Karpas-422 (cell line): ENCODE measurements at regions not wholly inside any gene's neighbourhood (a gene's known extent, or its start where the extent isn't known, plus 50 kb on each side); places are given as distances from the start of the nearest gene placed in this dataset.

ENCODE experiments used
- DNase-seq: peaks from one replicate; pipeline ENCODE4 v3.0.0-alpha.2; 2015
- H2AFZ ChIP-seq: fragments of 200-600 bp; sonication (generic); 2 replicates; pipeline ENCODE4 v1.6.1; 2014; ENCODE audit warnings: antibody characterized with exemption, low read length, mixed read lengths
- H3K27ac ChIP-seq: fragments of 200-600 bp; sonication (generic); 2 replicates; pipeline ENCODE4 v1.5.1; 2014; ENCODE audit warnings: mild to moderate bottlenecking, low read length, moderate library complexity
- H3K27me3 ChIP-seq: fragments of 200-600 bp; sonication (generic); 2 replicates; pipeline ENCODE4 v1.6.1; 2014; ENCODE audit warnings: low read length, mixed read lengths
- H3K36me3 ChIP-seq: fragments of 200-600 bp; sonication (generic); 2 replicates; pipeline ENCODE4 v1.6.1; 2014; ENCODE audit warnings: low read length, mixed read lengths; ENCODE audit not compliant: insufficient read depth
- H3K4me1 ChIP-seq: fragments of 200-600 bp; sonication (generic); 2 replicates; pipeline ENCODE4 v1.6.1; 2014; ENCODE audit warnings: mild to moderate bottlenecking, low read length, mixed read lengths
- H3K4me2 ChIP-seq: fragments of 200-600 bp; sonication (generic); 2 replicates; pipeline ENCODE4 v1.6.1; 2014; ENCODE audit warnings: low read length, low read depth, mild to moderate bottlenecking; ENCODE audit not compliant: poor library complexity, severe bottlenecking
- H3K4me3 ChIP-seq: fragments of 200-600 bp; sonication (generic); 2 replicates; pipeline ENCODE4 v1.5.1; 2014; ENCODE audit warnings: mild to moderate bottlenecking, antibody characterized with exemption, low read length, mixed read lengths
- H3K79me2 ChIP-seq: fragments of 200-600 bp; sonication (generic); 2 replicates; pipeline ENCODE4 v1.6.1; 2014; ENCODE audit warnings: mild to moderate bottlenecking, low read length, mixed read lengths
- H3K9ac ChIP-seq: fragments of 200-600 bp; sonication (generic); 2 replicates; pipeline ENCODE4 v1.6.0; 2014; ENCODE audit warnings: low read length
- H3K9me2 ChIP-seq: fragments of 200-600 bp; sonication (generic), shearing (Covaris generic); replicated peaks from 2 replicates; pipeline ENCODE4 v1.6.0; 2014; ENCODE audit warnings: mild to moderate bottlenecking, low read length, moderate library complexity; ENCODE audit not compliant: insufficient read depth
- H3K9me3 ChIP-seq: fragments of 300-700, 200-600 bp; sonication (generic); 2 replicates; pipeline ENCODE4 v1.6.1; 2014; ENCODE audit warnings: low read length, mixed read lengths
- H4K20me1 ChIP-seq: fragments of 200-600 bp; sonication (generic); 2 replicates; pipeline ENCODE4 v1.6.1; 2014; ENCODE audit warnings: mild to moderate bottlenecking, antibody characterized with exemption, low read length, low read depth; ENCODE audit not compliant: insufficient read depth

DNA sequence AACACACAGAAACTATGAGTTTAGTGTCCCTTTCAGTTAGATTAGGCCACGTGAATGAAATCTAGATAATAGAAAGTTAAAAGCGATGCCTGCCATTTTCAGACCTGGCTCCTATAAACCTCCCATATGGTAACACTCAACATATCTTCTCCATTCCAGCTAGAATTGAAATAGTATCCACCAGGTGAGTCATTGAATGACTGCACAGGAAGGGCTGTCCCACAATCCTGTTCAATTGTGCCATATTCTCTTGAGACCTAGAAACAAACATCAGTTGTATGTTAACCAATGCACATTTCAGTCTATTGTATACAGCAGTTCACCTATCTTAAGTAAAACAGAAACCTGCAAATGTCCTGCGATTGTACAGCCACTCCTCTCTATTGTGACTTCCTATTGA is 659.3 kb upstream of the SLIT2 start:
- no peaks in the 10 kb centered on the region for H3K9me2 ChIP-seq
- no peaks in the 10 kb centered on the region for H3K36me3 ChIP-seq
- H3K27ac ChIP-seq: no peak overlapping the region
- H3K79me2 ChIP-seq: no peaks in the 10 kb centered on the region
- no peak overlapping the region for H2AFZ ChIP-seq
- H3K9ac ChIP-seq: no peak overlapping the region
- H3K4me2 ChIP-seq: no peak overlapping the region
- H4K20me1 ChIP-seq: no peaks in the 10 kb centered on the region
- no peaks in the 10 kb centered on the region for H3K27me3 ChIP-seq
- H3K4me3 ChIP-seq: no peak overlapping the region
- peaks cover 21% of the 10 kb centered on the region for H3K9me3 ChIP-seq
- DNase-seq: no peak
- no peaks in the 10 kb centered on the region for H3K4me1 ChIP-seq

DNA sequence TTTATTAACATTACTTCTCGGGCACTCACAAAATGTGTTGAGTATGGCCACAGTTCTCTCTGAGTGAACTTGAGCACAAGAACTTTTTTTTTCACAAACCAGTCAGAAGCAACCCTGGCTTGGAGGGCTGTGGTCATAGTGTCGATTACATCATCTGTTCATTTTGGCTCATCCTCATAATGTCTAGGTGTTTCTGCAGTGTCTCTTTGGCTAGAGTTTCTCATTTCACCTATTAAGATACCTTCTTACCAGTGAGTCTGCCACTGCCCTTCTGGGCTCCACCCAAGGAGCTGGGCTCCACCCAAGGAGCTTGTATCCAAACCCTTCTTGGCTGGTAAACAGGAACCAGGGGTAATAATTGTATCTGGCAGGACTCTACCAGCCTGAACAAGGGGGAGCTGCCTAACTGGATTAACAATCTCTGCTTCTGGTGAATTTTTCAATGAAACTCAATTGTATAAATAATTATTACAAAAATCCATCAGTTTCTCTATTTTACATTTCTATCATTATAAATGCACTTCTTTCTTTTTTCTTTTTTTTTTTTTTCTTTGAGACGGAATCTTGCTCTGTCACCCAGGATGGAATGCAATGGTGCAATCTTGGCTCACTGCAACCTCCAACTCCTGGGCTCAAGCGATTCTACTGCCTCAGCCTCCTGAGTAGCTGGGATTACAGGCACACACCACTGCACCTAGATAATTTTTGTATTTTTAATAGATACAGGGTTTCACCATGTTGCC is 667.7 kb upstream of the SLIT2 start:
- Histone ChIP-seq H3K9me2 (no peaks in the 10 kb centered on the region), H3K4me3 (no peak overlapping the region), H3K27ac (no peak overlapping the region), H3K79me2 (no peaks in the 10 kb centered on the region), H3K27me3 (no peaks in the 10 kb centered on the region), H4K20me1 (no peaks in the 10 kb centered on the region), H3K4me1 (no peaks in the 10 kb centered on the region), H3K36me3 (no peaks in the 10 kb centered on the region), H3K4me2 (no peak overlapping the region), H3K9me3 (peaks cover 16% of the 10 kb centered on the region), H2AFZ (no peak overlapping the region), H3K9ac (no peak overlapping the region)
- no peak for DNase-seq

DNA sequence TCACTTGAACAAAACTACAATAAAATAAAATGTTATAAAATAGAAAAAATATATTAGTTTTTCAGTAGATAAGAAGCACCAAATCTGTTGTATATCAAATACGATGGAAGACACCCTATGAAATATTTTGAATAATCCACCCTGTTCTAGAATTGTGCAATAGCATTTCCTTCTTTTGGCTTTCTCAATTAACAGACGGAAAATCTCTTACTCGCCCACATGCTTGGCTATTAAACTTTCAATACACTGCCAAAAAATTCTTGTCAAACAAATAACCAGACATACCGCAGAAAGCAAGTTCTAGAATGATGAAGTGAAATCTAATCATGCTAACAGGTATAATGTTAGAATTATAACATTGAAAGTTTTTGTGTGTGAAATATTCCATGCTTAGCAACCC is 671.6 kb upstream of the SLIT2 start:
- Histone ChIP-seq H3K4me2 (no peak overlapping the region), H2AFZ (no peak overlapping the region), H3K9ac (no peak overlapping the region), H3K27me3 (no peaks in the 10 kb centered on the region), H3K4me1 (no peaks in the 10 kb centered on the region), H3K79me2 (no peaks in the 10 kb centered on the region), H3K27ac (no peak overlapping the region), H3K9me2 (no peaks in the 10 kb centered on the region), H3K36me3 (no peaks in the 10 kb centered on the region), H4K20me1 (no peaks in the 10 kb centered on the region), H3K9me3 (peaks cover 22% of the 10 kb centered on the region), H3K4me3 (no peak overlapping the region)
- DNase-seq: no peak

DNA sequence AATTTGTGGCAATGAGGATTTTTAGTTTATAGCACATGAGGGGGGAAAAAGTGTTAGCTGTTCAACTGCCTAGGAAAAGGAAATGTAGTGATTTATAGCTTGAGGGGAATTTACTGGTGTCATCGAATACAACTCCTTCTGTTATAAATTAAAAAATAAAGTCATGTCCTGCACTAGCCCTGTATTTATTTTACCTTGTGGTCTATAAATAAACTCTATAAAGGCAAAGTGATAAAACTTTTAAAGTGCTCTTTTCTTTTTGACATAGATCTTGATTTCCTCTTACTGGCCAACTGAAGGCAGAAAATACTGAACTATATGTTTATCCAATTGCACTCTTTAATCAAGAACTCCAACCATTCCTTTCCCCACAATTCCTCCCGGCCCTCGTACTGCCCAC is 672.1 kb upstream of the SLIT2 start:
- DNase-seq: no peak
- Histone ChIP-seq H3K27me3 (no peaks in the 10 kb centered on the region), H3K9ac (no peak overlapping the region), H3K9me3 (peaks cover 22% of the 10 kb centered on the region), H3K9me2 (no peaks in the 10 kb centered on the region), H4K20me1 (no peaks in the 10 kb centered on the region), H3K4me3 (no peak overlapping the region), H3K79me2 (no peaks in the 10 kb centered on the region), H3K4me2 (no peak overlapping the region), H3K36me3 (no peaks in the 10 kb centered on the region), H2AFZ (no peak overlapping the region), H3K27ac (no peak overlapping the region), H3K4me1 (no peaks in the 10 kb centered on the region)

DNA sequence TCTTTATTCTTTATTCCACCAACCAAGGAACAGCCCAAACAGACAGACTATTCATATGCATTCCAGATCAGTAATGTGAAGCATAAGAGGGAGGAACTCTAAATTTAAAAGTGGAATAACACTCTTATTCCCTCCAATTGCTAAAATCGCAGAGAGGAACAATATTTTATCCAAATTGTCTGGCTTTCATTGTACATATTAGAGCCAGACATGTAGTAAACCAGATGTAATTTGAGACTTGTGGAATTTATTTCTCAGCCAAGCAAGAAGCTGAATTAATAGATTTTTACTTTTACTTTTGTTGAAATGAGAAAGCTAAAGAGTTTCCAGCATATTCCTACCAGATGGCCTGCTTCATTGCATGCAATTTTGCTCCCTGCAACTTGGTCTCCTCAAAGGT is 674.6 kb upstream of the SLIT2 start:
- Histone ChIP-seq H3K27ac (no peak overlapping the region), H3K27me3 (no peaks in the 10 kb centered on the region), H3K36me3 (no peaks in the 10 kb centered on the region), H3K4me1 (no peaks in the 10 kb centered on the region), H2AFZ (no peak overlapping the region), H3K4me3 (no peak overlapping the region), H3K9me2 (no peaks in the 10 kb centered on the region), H3K9me3 (peaks cover 17% of the 10 kb centered on the region), H3K9ac (no peak overlapping the region), H3K4me2 (no peak overlapping the region), H4K20me1 (no peaks in the 10 kb centered on the region), H3K79me2 (no peaks in the 10 kb centered on the region)
- DNase-seq: no peak

DNA sequence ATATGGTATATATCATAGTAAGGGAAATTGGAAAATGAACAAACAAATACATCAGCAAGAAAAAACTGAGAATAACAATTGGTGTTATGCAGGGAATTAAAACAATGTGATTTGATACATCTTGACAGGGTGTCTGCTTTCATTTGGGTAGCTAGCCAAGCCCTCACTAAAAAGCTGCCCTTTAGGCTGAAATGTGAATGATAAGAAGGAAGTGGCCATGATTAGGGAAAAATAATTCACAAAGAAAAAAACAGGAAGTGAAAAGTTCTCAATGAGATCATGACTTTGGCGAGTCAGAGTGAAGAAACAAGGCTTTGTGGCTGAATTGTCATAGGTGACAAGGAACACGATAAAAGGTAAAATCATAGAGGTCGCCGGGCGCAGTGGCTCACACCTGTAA is 675.8 kb upstream of the SLIT2 start:
- H3K4me3 ChIP-seq: no peak overlapping the region
- H3K27me3 ChIP-seq: no peaks in the 10 kb centered on the region
- H3K4me2 ChIP-seq: no peak overlapping the region
- no peak overlapping the region for H3K27ac ChIP-seq
- no peak overlapping the region for H3K9ac ChIP-seq
- peaks cover 7% of the 10 kb centered on the region for H3K9me3 ChIP-seq
- no peaks in the 10 kb centered on the region; the same call in 1 of the 2 replicates for H3K4me1 ChIP-seq
- H2AFZ ChIP-seq: no peak overlapping the region
- H3K9me2 ChIP-seq: no peaks in the 10 kb centered on the region
- H3K36me3 ChIP-seq: no peaks in the 10 kb centered on the region
- H3K79me2 ChIP-seq: no peaks in the 10 kb centered on the region
- H4K20me1 ChIP-seq: no peaks in the 10 kb centered on the region
- DNase-seq: no peak

DNA sequence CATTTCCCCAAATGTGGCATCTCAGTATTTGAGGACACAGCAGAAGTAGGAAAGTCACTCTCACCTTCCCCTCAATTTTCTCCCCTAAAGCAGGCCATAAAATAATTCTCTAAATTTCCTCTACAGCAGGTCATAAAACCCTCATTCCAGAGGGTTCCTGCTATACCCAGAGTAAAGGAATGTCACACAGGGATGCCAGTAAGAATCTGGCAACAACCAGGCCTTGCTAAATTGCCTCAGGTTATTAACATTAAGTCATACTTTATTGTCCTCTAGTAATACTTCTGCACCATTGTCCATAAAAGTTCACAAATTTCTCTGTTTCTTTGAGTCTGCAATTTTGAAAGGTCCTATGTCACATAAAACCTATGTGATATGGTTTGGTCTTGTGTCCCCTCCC is 685.7 kb upstream of the SLIT2 start:
- Histone ChIP-seq H2AFZ (no peak overlapping the region), H3K4me2 (no peak overlapping the region), H3K79me2 (no peaks in the 10 kb centered on the region), H3K4me3 (no peak overlapping the region), H3K4me1 (no peaks in the 10 kb centered on the region; the same call in 1 of the 2 replicates), H3K36me3 (no peaks in the 10 kb centered on the region), H3K27ac (no peak overlapping the region), H3K9me3 (peaks cover 18% of the 10 kb centered on the region), H4K20me1 (no peaks in the 10 kb centered on the region), H3K27me3 (no peaks in the 10 kb centered on the region), H3K9me2 (no peaks in the 10 kb centered on the region; the same call in 1 of the 2 replicates), H3K9ac (no peak overlapping the region)
- no peak for DNase-seq

DNA sequence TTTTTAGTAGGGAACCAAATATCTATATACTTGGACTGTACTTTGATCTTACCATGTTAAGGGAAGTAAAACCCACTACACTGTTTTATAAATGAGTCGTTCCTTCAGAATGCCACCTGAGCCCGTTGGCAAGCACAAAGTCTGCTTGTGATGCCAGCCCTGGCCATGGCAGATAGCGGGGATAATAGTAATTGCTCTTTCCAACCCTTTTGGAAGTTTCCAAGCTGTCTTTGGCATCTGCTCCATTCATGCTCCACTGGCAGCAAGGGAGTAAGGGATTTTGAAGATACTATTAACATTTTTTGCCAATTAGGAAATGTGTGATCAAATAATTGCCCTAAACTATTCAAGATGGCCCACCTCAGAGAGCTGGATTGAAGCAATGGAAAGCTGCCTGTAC is 689.2 kb upstream of the SLIT2 start:
- H3K9me2 ChIP-seq: no peaks in the 10 kb centered on the region
- no peak overlapping the region for H3K9ac ChIP-seq
- no peaks in the 10 kb centered on the region for H3K36me3 ChIP-seq
- H4K20me1 ChIP-seq: no peaks in the 10 kb centered on the region
- peaks cover 22% of the 10 kb centered on the region for H3K9me3 ChIP-seq
- H3K79me2 ChIP-seq: no peaks in the 10 kb centered on the region
- H3K4me1 ChIP-seq: no peaks in the 10 kb centered on the region
- no peak overlapping the region for H3K27ac ChIP-seq
- H3K27me3 ChIP-seq: no peaks in the 10 kb centered on the region
- no peak overlapping the region for H3K4me2 ChIP-seq
- H3K4me3 ChIP-seq: no peak overlapping the region
- no peak overlapping the region for H2AFZ ChIP-seq
- DNase-seq: no peak
